ENCODE measurements at regions not wholly inside any gene's neighbourhood (a gene's known extent, or its start where the extent isn't known, plus 50 kb on each side); places are given as distances from the start of the nearest gene placed in this dataset.
"Not testable (repeated sequence)": the region's sequence is repeated elsewhere in the genome, so short reads cannot be mapped to it uniquely, and the experiment has no call there.

DNA sequence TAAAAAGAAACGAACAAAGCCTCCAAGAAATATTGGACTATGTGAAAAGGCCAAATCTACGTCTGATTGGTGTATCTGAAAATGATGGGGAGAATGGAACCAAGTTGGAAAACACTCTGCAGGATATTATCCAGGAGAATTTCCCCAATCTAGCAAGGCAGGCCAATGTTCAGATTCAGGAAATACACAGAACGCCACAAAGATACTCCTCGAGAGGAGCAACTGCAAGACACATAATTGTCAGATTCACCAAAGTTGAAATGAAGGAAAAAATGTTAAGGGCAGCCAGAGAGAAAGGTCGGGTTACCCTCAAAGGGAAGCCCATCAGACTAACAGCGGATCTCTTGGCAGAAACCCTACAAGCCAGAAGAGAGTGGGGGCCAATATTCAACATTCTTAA is 82.2 kb downstream of the SNTN start:
- TF ChIP-seq, protein P1, sequence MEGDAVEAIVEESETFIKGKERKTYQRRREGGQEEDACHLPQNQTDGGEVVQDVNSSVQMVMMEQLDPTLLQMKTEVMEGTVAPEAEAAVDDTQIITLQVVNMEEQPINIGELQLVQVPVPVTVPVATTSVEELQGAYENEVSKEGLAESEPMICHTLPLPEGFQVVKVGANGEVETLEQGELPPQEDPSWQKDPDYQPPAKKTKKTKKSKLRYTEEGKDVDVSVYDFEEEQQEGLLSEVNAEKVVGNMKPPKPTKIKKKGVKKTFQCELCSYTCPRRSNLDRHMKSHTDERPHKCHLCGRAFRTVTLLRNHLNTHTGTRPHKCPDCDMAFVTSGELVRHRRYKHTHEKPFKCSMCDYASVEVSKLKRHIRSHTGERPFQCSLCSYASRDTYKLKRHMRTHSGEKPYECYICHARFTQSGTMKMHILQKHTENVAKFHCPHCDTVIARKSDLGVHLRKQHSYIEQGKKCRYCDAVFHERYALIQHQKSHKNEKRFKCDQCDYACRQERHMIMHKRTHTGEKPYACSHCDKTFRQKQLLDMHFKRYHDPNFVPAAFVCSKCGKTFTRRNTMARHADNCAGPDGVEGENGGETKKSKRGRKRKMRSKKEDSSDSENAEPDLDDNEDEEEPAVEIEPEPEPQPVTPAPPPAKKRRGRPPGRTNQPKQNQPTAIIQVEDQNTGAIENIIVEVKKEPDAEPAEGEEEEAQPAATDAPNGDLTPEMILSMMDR (IDR thresholded peaks at IDR 0.05) = not testable (repeated sequence)
- TF ChIP-seq POLR2A (IDR thresholded peaks at IDR 0.05) = not testable (repeated sequence)

Data from testis (tissue), 2 donors.